HEK293T (cell line): ENCODE measurements at regions not wholly inside any gene's neighbourhood (a gene's known extent, or its start where the extent isn't known, plus 50 kb on each side); places are given as distances from the start of the nearest gene placed in this dataset.

Source experiments
- CTCF ChIA-PET: fragments of 350-600 bp; formaldehyde crosslinking; extraction: SDS; loops from one replicate; lab custom pipeline; 2021; ENCODE audit warnings: antibody characterized with exemption, inconsistent platforms; lab: Yijun Ruan, JAX
- POLR2A ChIA-PET: fragments of 350-600 bp; formaldehyde crosslinking; extraction: SDS; loops from one replicate; lab custom pipeline; 2020; ENCODE audit warnings: antibody characterized with exemption, inconsistent platforms; lab: Yijun Ruan, JAX
- DNase-seq: peaks from one replicate; pipeline ENCODE4 v3.0.0; 2012; ENCODE audit warnings: mixed read lengths; ENCODE audit errors: extremely low spot score
- ARNT ChIP-seq: fragments of 450-650 bp; IDR thresholded peaks from 2 replicates; pipeline ENCODE4 v1.6.1; 2017; ENCODE audit warnings: mild to moderate bottlenecking
- BHLHE40 ChIP-seq: fragments of 450-650 bp; IDR thresholded peaks from 2 replicates; pipeline ENCODE4 v1.6.1; 2016; ENCODE audit warnings: mild to moderate bottlenecking, moderate library complexity, borderline replicate concordance
- CTBP1 ChIP-seq: fragments of 450-650 bp; IDR thresholded peaks from 2 replicates; pipeline ENCODE4 v1.6.1; 2016; ENCODE audit warnings: borderline replicate concordance
- ELF4 ChIP-seq: fragments of 450-650 bp; IDR thresholded peaks from 2 replicates; pipeline ENCODE4 v1.6.1; 2017; ENCODE audit warnings: antibody characterized with exemption
- FOXA1 ChIP-seq: fragments of 450-650 bp; IDR thresholded peaks from 2 replicates; pipeline ENCODE4 v1.6.1; 2016; ENCODE audit warnings: mild to moderate bottlenecking
- FOXK2 ChIP-seq: fragments of 450-650 bp; IDR thresholded peaks from 2 replicates; pipeline ENCODE4 v1.6.1; 2016; ENCODE audit warnings: mild to moderate bottlenecking
- FOXM1 ChIP-seq: fragments of 450-650 bp; IDR thresholded peaks from 2 replicates; pipeline ENCODE4 v1.6.1; 2017; ENCODE audit warnings: mild to moderate bottlenecking, borderline replicate concordance
- HDGF ChIP-seq: fragments of 450-650 bp; IDR thresholded peaks from 2 replicates; pipeline ENCODE4 v1.6.1; 2017; ENCODE audit warnings: antibody characterized with exemption, borderline replicate concordance
- L3MBTL2 ChIP-seq: fragments of 450-650 bp; conservative IDR thresholded peaks from 2 replicates; pipeline ENCODE4 v1.6.1; 2016; ENCODE audit warnings: mild to moderate bottlenecking
- LEF1 ChIP-seq: fragments of 450-650 bp; IDR thresholded peaks from 2 replicates; pipeline ENCODE4 v1.6.1; 2017; ENCODE audit warnings: mild to moderate bottlenecking, borderline replicate concordance
- NFRKB ChIP-seq: fragments of 450-650 bp; IDR thresholded peaks from 2 replicates; pipeline ENCODE4 v1.6.1; 2016; ENCODE audit warnings: mild to moderate bottlenecking, moderate library complexity
- PKNOX1 ChIP-seq: fragments of 450-650 bp; IDR thresholded peaks from 2 replicates; pipeline ENCODE4 v1.6.1; 2016
- SP1 ChIP-seq: fragments of 450-650 bp; IDR thresholded peaks from 2 replicates; pipeline ENCODE4 v1.6.1; 2017
- SUZ12 ChIP-seq: fragments of 450-650 bp; IDR thresholded peaks from 2 replicates; pipeline ENCODE4 v1.6.1; 2016; ENCODE audit warnings: mild to moderate bottlenecking
- TARDBP ChIP-seq: fragments of 450-650 bp; IDR thresholded peaks from 2 replicates; pipeline ENCODE4 v1.6.1; 2016
- ZNF384 ChIP-seq: fragments of 450-650 bp; IDR thresholded peaks from 2 replicates; pipeline ENCODE4 v1.6.1; 2016

- CTCF ChIA-PET: no interaction called here
These were observed 76.3 kb upstream of the IQSEC1 start for GRCh38 chr3:13149330-13150108.

GRCh38 chr3:13148561-13149329 is 75.5 kb upstream of the IQSEC1 start:
- no peak for TF ChIP-seq L3MBTL2
- TF ChIP-seq TARDBP: no peak

More at GRCh38 chr3:13149330-13150108, 76.3 kb upstream of the IQSEC1 start:
- no peak for DNase-seq
- POLR2A ChIA-PET: no interaction called here
- TF ChIP-seq SUZ12 (no peak), LEF1 (no peak), FOXK2 (no peak), ELF4 (no peak), SP1 (no peak)

GRCh38 chr3:13148126-13148525 is 74.9 kb upstream of the IQSEC1 start:
- POLR2A ChIA-PET: no interaction called here
- CTCF ChIA-PET: no interaction called here
- DNase-seq: no peak
- TF ChIP-seq FOXA1: no peak
- no peak for TF ChIP-seq L3MBTL2
- TF ChIP-seq CTBP1: no peak
- TF ChIP-seq SUZ12: no peak
- no peak for TF ChIP-seq FOXK2
- no peak for TF ChIP-seq LEF1
- TF ChIP-seq HDGF: no peak
- TF ChIP-seq SP1: no peak
- TF ChIP-seq NFRKB: no peak
- no peak for TF ChIP-seq TARDBP

More at GRCh38 chr3:13148561-13149329, 75.5 kb upstream of the IQSEC1 start:
- ChIA-PET CTCF (no interaction called here), POLR2A (no interaction called here)
- DNase-seq: no peak

- POLR2A ChIA-PET: no interaction called here
- CTCF ChIA-PET: no interaction called here
- DNase-seq: no peak
- TF ChIP-seq LEF1 (no peak), SUZ12 (no peak), BHLHE40 (no peak), FOXA1 (no peak)
These were observed 74.1 kb upstream of the IQSEC1 start for GRCh38 chr3:13147344-13147743.

GRCh38 chr3:13146643-13147143 is 73.5 kb upstream of the IQSEC1 start:
- ChIA-PET CTCF (no interaction called here), POLR2A (no interaction called here)
- no peak for DNase-seq
- TF ChIP-seq NFRKB (no peak), FOXM1 (no peak), BHLHE40 (no peak), ZNF384 (no peak), ELF4 (no peak), FOXA1 (no peak), SP1 (no peak), ARNT (no peak)

GRCh38 chr3:13145826-13146642 is 72.8 kb upstream of the IQSEC1 start:
- POLR2A ChIA-PET: no interaction called here
- TF ChIP-seq ARNT: no peak
- no peak for TF ChIP-seq ZNF384
- no peak for TF ChIP-seq LEF1
- TF ChIP-seq FOXK2: no peak
- no peak for TF ChIP-seq FOXM1
- TF ChIP-seq NFRKB: no peak
- no peak for TF ChIP-seq SP1
- no peak for TF ChIP-seq TARDBP
- TF ChIP-seq ELF4: no peak
- TF ChIP-seq HDGF: no peak
- TF ChIP-seq PKNOX1: no peak
- TF ChIP-seq BHLHE40: no peak
- TF ChIP-seq CTBP1: no peak
- DNase-seq: no peak
- CTCF ChIA-PET: interaction anchor here (0.7 kb wide), 1 partner anchor 46 kb away, joined by 3 read pairs; no protein-coding TSS in a partner anchor

GRCh38 chr3:13145131-13145825 is 72.0 kb upstream of the IQSEC1 start:
- no peak for DNase-seq
- CTCF ChIA-PET: interaction anchor here (0.7 kb wide), 1 partner anchor 47 kb away, joined by 3 read pairs; no protein-coding TSS in a partner anchor
- TF ChIP-seq FOXA1: no peak
- no peak for TF ChIP-seq NFRKB
- no peak for TF ChIP-seq HDGF
- no peak for TF ChIP-seq SP1
- TF ChIP-seq CTBP1: no peak
- no peak for TF ChIP-seq TARDBP
- no peak for TF ChIP-seq FOXK2
- no peak for TF ChIP-seq SUZ12
- TF ChIP-seq PKNOX1: no peak
- POLR2A ChIA-PET: no interaction called here
